ENCODE measurements at regions not wholly inside any gene's neighbourhood (a gene's known extent, or its start where the extent isn't known, plus 50 kb on each side); places are given as distances from the start of the nearest gene placed in this dataset.

DNA sequence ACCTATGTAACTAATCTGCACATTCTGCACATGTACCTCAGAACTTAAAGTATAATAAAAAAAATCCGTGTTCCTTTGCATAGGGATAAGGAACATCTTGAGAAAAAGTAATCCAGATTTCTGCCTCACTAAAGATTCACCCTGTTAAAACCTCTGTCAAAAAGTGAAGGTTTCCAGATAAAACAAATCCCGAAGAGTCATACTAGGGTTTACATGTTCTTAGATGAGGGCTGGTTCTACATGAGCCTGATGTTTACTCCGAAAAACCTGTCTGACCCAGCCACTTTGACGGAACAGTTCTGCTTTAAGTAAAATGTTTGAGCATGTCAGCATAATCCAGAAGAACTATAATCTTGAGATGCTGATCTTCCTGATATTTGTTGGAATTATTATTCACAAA is 515.6 kb upstream of the SLC8A1 start:
- Histone ChIP-seq H3K27me3 (no peaks in the 10 kb centered on the region), H3K36me3 (no peaks in the 10 kb centered on the region), H3K4me1 (ENCODE audit: insufficient read depth) (no peaks in the 10 kb centered on the region), H3K4me3 (no peak overlapping the region), H3K9me3 (no peaks in the 10 kb centered on the region), H3K27ac (no peak overlapping the region)
- intact Hi-C loops (cut with DNase I) = no loop called here
- DNase-seq = no peak
- WGBS, 3 donors = 83 to 94% (median 88%) methylated on average over 4 of the region's 4 CpGs
- TF ChIP-seq POLR2A (IDR thresholded peaks at IDR 0.05) (no peak), EP300 (IDR thresholded peaks at IDR 0.05) (no peak)
- TF ChIP-seq, protein P1, sequence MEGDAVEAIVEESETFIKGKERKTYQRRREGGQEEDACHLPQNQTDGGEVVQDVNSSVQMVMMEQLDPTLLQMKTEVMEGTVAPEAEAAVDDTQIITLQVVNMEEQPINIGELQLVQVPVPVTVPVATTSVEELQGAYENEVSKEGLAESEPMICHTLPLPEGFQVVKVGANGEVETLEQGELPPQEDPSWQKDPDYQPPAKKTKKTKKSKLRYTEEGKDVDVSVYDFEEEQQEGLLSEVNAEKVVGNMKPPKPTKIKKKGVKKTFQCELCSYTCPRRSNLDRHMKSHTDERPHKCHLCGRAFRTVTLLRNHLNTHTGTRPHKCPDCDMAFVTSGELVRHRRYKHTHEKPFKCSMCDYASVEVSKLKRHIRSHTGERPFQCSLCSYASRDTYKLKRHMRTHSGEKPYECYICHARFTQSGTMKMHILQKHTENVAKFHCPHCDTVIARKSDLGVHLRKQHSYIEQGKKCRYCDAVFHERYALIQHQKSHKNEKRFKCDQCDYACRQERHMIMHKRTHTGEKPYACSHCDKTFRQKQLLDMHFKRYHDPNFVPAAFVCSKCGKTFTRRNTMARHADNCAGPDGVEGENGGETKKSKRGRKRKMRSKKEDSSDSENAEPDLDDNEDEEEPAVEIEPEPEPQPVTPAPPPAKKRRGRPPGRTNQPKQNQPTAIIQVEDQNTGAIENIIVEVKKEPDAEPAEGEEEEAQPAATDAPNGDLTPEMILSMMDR (IDR thresholded peaks at IDR 0.05) = no peak

DNA sequence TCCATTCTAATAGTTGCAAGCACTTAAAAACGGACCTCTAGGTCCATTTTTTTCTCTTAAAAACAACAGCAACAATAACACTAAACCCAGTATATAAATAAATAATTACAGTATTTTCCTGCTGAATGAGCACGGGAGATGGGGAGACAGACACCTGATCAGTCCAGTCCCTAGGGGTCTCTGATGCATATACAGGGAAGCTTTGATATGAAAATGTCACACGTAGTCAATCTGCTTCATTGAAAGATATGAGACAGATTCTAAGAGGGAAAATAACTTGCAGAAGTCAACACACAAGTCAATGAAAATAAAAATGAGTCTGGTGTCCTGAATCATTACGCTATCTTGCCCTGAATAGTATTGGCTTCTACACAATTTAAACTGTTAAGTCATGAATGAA is 523.3 kb upstream of the SLC8A1 start:
- no peaks in the 10 kb centered on the region for H3K27me3 ChIP-seq
- WGBS, 3 donors = 86 to 90% (median 89%) methylated on average over 4 of the region's 4 CpGs
- H3K9me3 ChIP-seq = no peaks in the 10 kb centered on the region
- intact Hi-C loops (cut with DNase I) = no loop called here
- no peak overlapping the region for H3K27ac ChIP-seq
- no peaks in the 10 kb centered on the region for H3K4me1 ChIP-seq (ENCODE audit: insufficient read depth)
- DNase-seq = no peak
- no peak overlapping the region for H3K4me3 ChIP-seq
- H3K36me3 ChIP-seq = no peaks in the 10 kb centered on the region
- TF ChIP-seq, protein P1 (IDR thresholded peaks at IDR 0.05) = no peak
- TF ChIP-seq EP300 (IDR thresholded peaks at IDR 0.05) = no peak
- TF ChIP-seq POLR2A (IDR thresholded peaks at IDR 0.05) = no peak

DNA sequence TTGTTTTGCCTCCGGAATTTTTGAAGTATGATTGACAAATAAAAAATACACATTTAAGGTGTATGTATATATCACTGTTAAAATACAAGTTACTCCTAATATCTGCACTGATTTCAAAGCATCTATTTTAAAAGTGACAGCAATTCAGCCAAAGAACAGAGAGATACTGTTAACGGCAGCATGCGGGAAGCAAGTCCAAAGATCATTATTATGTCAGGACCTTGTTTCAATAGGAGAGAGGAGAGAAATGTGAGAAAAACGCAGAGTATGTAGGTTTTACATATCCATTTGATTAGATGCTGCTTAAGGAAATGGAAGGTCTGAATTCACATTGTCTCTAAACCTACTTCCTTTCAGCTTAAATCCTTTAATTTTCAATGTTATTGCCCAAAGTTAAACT is 545.5 kb upstream of the SLC8A1 start:
- H3K27ac ChIP-seq = no peak overlapping the region
- no peak for DNase-seq
- H3K4me3 ChIP-seq = no peak overlapping the region
- no peaks in the 10 kb centered on the region for H3K36me3 ChIP-seq
- no peaks in the 10 kb centered on the region for H3K9me3 ChIP-seq
- TF ChIP-seq, protein P1 (IDR thresholded peaks at IDR 0.05) = no peak
- TF ChIP-seq POLR2A (IDR thresholded peaks at IDR 0.05) (no peak), EP300 (IDR thresholded peaks at IDR 0.05) (no peak)
- no peaks in the 10 kb centered on the region for H3K4me1 ChIP-seq (ENCODE audit: insufficient read depth)
- H3K27me3 ChIP-seq = no peaks in the 10 kb centered on the region
- intact Hi-C loops (cut with DNase I) = no loop called here
- 76 to 84% (median 78%) methylated on average over 4 of the region's 4 CpGs for WGBS, 3 donors

DNA sequence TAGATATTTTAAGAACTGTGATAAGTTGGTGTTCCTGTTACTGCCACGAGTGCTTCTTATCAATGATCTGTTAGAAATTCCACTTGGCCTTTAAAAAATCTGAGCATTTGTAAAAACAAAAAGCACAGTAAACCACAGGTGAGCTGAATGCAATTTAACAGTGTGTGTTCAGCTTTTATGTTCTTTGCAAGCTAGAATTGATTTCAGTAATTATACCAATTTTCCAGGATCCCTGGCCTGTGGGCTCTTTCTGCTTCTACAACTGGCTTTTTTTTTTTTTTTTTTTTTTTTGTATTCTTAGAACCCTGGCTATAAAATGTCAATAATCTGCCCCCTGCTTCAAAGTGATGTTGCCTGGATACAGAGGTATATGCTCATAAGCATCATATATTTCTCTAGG is 548.5 kb upstream of the SLC8A1 start:
- intact Hi-C loops (cut with DNase I) = no loop called here
- H3K9me3 ChIP-seq = no peaks in the 10 kb centered on the region
- H3K36me3 ChIP-seq = no peaks in the 10 kb centered on the region
- H3K27ac ChIP-seq = no peak overlapping the region
- H3K4me3 ChIP-seq = no peak overlapping the region
- DNase-seq = no peak
- WGBS, 3 donors = 56 to 72% (median 58%) methylated on average over 1 of the region's 1 CpG
- H3K27me3 ChIP-seq = no peaks in the 10 kb centered on the region
- no peaks in the 10 kb centered on the region for H3K4me1 ChIP-seq (ENCODE audit: insufficient read depth)
- TF ChIP-seq EP300 (IDR thresholded peaks at IDR 0.05) = no peak
- TF ChIP-seq, protein P1 (IDR thresholded peaks at IDR 0.05) = no peak

DNA sequence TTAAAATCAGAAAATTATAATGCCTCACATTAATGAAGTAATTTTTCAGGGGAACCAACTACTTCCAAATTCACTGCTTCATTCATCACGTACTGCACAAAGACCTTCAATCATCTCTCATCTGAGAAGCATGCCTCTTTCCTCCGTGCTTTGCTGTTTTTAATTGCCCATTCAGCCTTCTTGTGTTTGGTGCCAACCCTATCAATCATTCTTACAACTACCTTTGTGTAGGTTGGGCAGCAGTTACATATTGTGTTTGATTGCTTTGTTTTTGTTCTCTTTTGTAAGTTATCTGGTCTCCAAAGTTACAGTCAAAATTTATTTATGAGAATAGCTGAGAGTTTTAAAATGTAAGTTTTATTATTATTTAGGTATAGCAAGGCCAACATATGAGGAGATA is 549.0 kb upstream of the SLC8A1 start:
- H3K4me3 ChIP-seq = no peak overlapping the region

More for the DNA sequence above, 549.0 kb upstream of the SLC8A1 start:
- H3K27me3 ChIP-seq = no peaks in the 10 kb centered on the region
- H3K36me3 ChIP-seq = no peaks in the 10 kb centered on the region
- intact Hi-C loops (cut with DNase I) = no loop called here
- no peak overlapping the region for H3K27ac ChIP-seq
- WGBS, 3 donors = 72 to 80% (median 73%) methylated on average over 2 of the region's 2 CpGs
- no peaks in the 10 kb centered on the region for H3K9me3 ChIP-seq
- no peak for DNase-seq
- TF ChIP-seq POLR2A (IDR thresholded peaks at IDR 0.05) (no peak), EP300 (IDR thresholded peaks at IDR 0.05) (no peak)
- TF ChIP-seq, protein P1 (IDR thresholded peaks at IDR 0.05) = no peak
- no peaks in the 10 kb centered on the region for H3K4me1 ChIP-seq (ENCODE audit: insufficient read depth)
